Skeletal muscle satellite cell (primary cell): ENCODE measurements at regions not wholly inside any gene's neighbourhood (a gene's known extent, or its start where the extent isn't known, plus 50 kb on each side); places are given as distances from the start of the nearest gene placed in this dataset.

Source experiments
- H3K27me3 ChIP-seq: 2 replicates; pipeline ENCODE4 v1.7.0; 2013; ENCODE audit warnings: low read length; ENCODE audit not compliant: control insufficient read depth, insufficient read depth
- H3K36me3 ChIP-seq: 2 replicates; pipeline ENCODE4 v1.7.0; 2013; ENCODE audit warnings: mild to moderate bottlenecking, control low read depth, low read length; ENCODE audit not compliant: insufficient read depth
- H3K4me1 ChIP-seq: 2 replicates; pipeline ENCODE4 v1.7.0; 2013; ENCODE audit warnings: low read length; ENCODE audit not compliant: control insufficient read depth, insufficient read depth
- H3K4me2 ChIP-seq: 2 replicates; pipeline ENCODE4 v1.7.0; 2013; ENCODE audit warnings: mild to moderate bottlenecking, low read length
- H3K4me3 ChIP-seq: 2 replicates; pipeline ENCODE4 v1.7.0; 2013; ENCODE audit warnings: low read length
- H3K9ac ChIP-seq: 2 replicates; pipeline ENCODE4 v1.7.0; 2013; ENCODE audit warnings: mild to moderate bottlenecking, low read depth, low read length, moderate library complexity
- H3K9me3 ChIP-seq: replicated peaks from 2 replicates; pipeline ENCODE4 v1.7.0; 2013; ENCODE audit warnings: mild to moderate bottlenecking, control low read depth, low read length

GRCh38 chr2:181129364-181130056, 149.1 kb downstream of the UBE2E3 start:
- no peak overlapping the region for H3K4me2 ChIP-seq
- H3K9ac ChIP-seq: no peak overlapping the region
- H3K4me1 ChIP-seq: peaks cover 11% of the 10 kb centered on the region
- no peaks in the 10 kb centered on the region for H3K36me3 ChIP-seq
- no peaks in the 10 kb centered on the region for H3K27me3 ChIP-seq
- H3K4me3 ChIP-seq: no peak overlapping the region
- H3K9me3 ChIP-seq: no peaks in the 10 kb centered on the region

DNA sequence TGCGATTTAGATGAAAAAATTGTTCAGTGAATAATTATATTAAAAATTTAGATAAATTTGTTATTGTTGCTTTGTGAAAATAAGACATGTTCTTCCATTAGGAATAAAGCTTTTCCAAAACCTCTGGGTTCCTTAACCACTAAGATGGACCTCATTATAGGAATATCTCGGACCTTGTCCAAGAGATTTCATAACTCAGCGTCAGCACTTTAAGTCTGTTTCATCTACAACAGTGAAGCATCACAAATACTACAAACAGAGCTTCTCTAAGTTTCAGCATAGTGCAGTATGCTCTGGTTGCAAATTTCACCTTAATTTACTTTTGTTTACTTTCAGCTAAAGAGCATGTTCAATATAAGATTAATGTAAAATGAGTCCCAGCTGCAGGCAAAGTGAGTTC, 150.3 kb downstream of the UBE2E3 start:
- Histone ChIP-seq H3K4me1 (no peaks in the 10 kb centered on the region), H3K36me3 (no peaks in the 10 kb centered on the region), H3K9me3 (no peaks in the 10 kb centered on the region), H3K4me2 (no peak overlapping the region), H3K27me3 (no peaks in the 10 kb centered on the region), H3K9ac (no peak overlapping the region), H3K4me3 (no peak overlapping the region)

DNA sequence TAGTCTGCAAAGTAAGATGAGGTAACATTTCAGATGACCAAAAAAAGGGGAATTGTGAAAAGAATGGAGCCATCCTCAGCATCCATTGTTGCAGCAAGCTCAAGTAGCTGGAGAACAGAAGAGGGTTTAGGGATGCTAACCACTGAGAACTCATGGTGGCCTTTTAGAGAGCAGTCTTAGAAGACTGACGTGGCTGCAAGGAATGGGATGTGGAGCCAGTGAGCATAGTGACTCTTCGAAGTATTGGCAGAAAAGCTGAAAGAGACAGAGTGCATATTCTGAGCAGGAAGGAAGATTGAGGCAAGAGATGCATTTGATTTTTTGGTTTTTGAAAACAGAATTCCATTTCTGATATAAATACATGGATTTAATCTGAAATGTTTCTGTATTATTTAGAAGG, 151.2 kb downstream of the UBE2E3 start:
- Histone ChIP-seq H3K9me3 (no peaks in the 10 kb centered on the region), H3K4me3 (no peak overlapping the region), H3K36me3 (no peaks in the 10 kb centered on the region), H3K4me1 (no peaks in the 10 kb centered on the region), H3K4me2 (no peak overlapping the region), H3K9ac (no peak overlapping the region), H3K27me3 (no peaks in the 10 kb centered on the region)

- Histone ChIP-seq H3K9me3 (no peaks in the 10 kb centered on the region), H3K4me1 (no peaks in the 10 kb centered on the region), H3K4me3 (no peak overlapping the region)
Observed at GRCh38 chr2:181138816-181139215, 158.4 kb downstream of the UBE2E3 start.

DNA sequence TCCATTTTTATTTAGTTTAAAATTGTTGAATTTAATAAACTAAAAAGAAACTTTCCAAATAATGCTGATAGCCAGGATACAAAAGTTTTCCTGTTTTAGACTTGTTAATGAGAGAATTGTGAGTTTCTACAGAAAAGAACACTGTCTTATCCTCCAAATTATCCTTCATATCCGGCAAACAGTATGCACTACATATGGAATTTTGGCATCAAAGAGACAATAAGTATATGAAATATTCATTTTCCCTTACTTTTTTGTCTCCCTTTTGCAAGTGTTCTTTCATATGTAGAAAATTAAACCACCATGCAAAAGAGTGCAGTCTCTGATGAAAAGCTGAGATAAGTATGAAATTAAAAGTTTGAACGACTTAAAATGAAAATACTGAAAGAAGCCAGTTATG, 159.4 kb downstream of the UBE2E3 start:
- Histone ChIP-seq H3K36me3 (no peaks in the 10 kb centered on the region), H3K4me3 (no peak overlapping the region), H3K27me3 (no peaks in the 10 kb centered on the region), H3K9ac (no peak overlapping the region), H3K4me2 (no peak overlapping the region), H3K4me1 (no peaks in the 10 kb centered on the region), H3K9me3 (no peaks in the 10 kb centered on the region)

More at GRCh38 chr2:181138816-181139215, 158.4 kb downstream of the UBE2E3 start:
- Histone ChIP-seq H3K27me3 (no peaks in the 10 kb centered on the region), H3K9ac (no peak overlapping the region), H3K36me3 (no peaks in the 10 kb centered on the region), H3K4me2 (no peak overlapping the region)

DNA sequence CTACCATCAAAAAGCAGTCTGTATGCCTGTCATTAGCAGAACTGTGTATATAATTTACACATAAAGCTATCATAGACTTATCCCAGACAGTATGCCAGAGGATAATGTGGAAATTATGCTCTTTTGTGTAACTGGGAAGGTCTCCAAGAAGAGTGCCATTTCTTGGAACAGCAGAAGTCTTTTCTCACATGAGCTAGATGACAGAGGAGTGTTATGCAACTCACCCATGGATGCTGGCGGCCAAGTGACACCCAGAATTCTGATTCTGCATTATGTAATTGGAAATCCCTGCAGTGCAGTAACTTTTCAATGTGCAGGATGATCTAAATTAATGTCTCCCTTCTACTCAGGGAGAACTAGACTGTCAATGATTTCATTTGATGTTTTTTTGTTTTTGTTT, 160.0 kb downstream of the UBE2E3 start:
- no peaks in the 10 kb centered on the region for H3K4me1 ChIP-seq
- no peaks in the 10 kb centered on the region for H3K36me3 ChIP-seq
- no peak overlapping the region for H3K9ac ChIP-seq
- H3K9me3 ChIP-seq: no peaks in the 10 kb centered on the region
- H3K27me3 ChIP-seq: no peaks in the 10 kb centered on the region
- no peak overlapping the region for H3K4me2 ChIP-seq
- no peak overlapping the region for H3K4me3 ChIP-seq

- Histone ChIP-seq H3K4me2 (no peak overlapping the region), H3K9me3 (no peaks in the 10 kb centered on the region), H3K9ac (no peak overlapping the region), H3K4me3 (no peak overlapping the region), H3K27me3 (no peaks in the 10 kb centered on the region), H3K4me1 (no peaks in the 10 kb centered on the region), H3K36me3 (no peaks in the 10 kb centered on the region)
Observed at GRCh38 chr2:181140928-181141327, 160.5 kb downstream of the UBE2E3 start.

GRCh38 chr2:181141676-181142075, 161.3 kb downstream of the UBE2E3 start:
- no peak overlapping the region for H3K4me2 ChIP-seq
- H3K4me1 ChIP-seq: no peaks in the 10 kb centered on the region
- H3K9me3 ChIP-seq: no peaks in the 10 kb centered on the region
- no peak overlapping the region for H3K4me3 ChIP-seq
- H3K36me3 ChIP-seq: no peaks in the 10 kb centered on the region
- no peaks in the 10 kb centered on the region for H3K27me3 ChIP-seq
- no peak overlapping the region for H3K9ac ChIP-seq

GRCh38 chr2:181142514-181142913, 162.1 kb downstream of the UBE2E3 start:
- no peaks in the 10 kb centered on the region for H3K36me3 ChIP-seq
- no peak overlapping the region for H3K4me2 ChIP-seq
- H3K4me1 ChIP-seq: no peaks in the 10 kb centered on the region
- no peaks in the 10 kb centered on the region for H3K27me3 ChIP-seq
- no peak overlapping the region for H3K9ac ChIP-seq
- no peaks in the 10 kb centered on the region for H3K9me3 ChIP-seq
- H3K4me3 ChIP-seq: no peak overlapping the region

DNA sequence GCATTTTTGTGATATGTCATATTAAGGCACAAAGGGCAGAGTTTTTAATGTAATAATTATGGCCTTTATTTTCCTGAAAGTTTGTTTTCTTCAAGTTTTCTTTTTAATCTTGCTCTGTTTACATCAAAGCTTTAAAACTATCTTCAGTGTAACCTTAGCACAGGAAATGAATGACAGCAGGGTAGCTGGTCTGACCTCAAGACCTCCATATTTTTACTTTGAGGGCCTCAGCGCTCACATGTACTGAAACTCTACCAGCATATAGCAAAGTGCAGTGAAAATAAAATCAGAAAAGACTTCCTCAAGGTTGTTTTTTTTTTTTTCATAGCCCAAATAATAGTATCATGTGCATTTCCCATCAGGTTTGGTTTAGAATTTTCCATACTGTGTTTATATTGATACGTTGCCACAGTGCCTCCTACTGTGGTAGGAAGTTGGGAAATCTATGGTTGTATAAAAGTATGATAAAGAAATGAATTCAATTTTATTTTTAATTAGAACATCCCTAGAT, 163.4 kb downstream of the UBE2E3 start:
- Histone ChIP-seq H3K4me1 (no peaks in the 10 kb centered on the region), H3K9ac (no peak overlapping the region), H3K9me3 (no peaks in the 10 kb centered on the region)

GRCh38 chr2:181145645-181146044, 165.2 kb downstream of the UBE2E3 start:
- no peaks in the 10 kb centered on the region for H3K4me1 ChIP-seq
- no peak overlapping the region for H3K4me3 ChIP-seq
- no peaks in the 10 kb centered on the region for H3K36me3 ChIP-seq
- H3K9me3 ChIP-seq: no peaks in the 10 kb centered on the region
- H3K4me2 ChIP-seq: no peak overlapping the region
- no peak overlapping the region for H3K9ac ChIP-seq
- H3K27me3 ChIP-seq: no peaks in the 10 kb centered on the region

More for the DNA sequence above, 163.4 kb downstream of the UBE2E3 start:
- H3K36me3 ChIP-seq: no peaks in the 10 kb centered on the region
- H3K27me3 ChIP-seq: no peaks in the 10 kb centered on the region
- no peak overlapping the region for H3K4me3 ChIP-seq
- H3K4me2 ChIP-seq: no peak overlapping the region

- no peak overlapping the region for H3K4me3 ChIP-seq
- H3K9ac ChIP-seq: no peak overlapping the region
Observed at GRCh38 chr2:181146171-181146570, 165.8 kb downstream of the UBE2E3 start.

More at GRCh38 chr2:181146171-181146570, 165.8 kb downstream of the UBE2E3 start:
- Histone ChIP-seq H3K27me3 (no peaks in the 10 kb centered on the region), H3K36me3 (no peaks in the 10 kb centered on the region), H3K9me3 (no peaks in the 10 kb centered on the region), H3K4me2 (no peak overlapping the region), H3K4me1 (no peaks in the 10 kb centered on the region)
